ENCODE measurements at regions not wholly inside any gene's neighbourhood (a gene's known extent, or its start where the extent isn't known, plus 50 kb on each side); places are given as distances from the start of the nearest gene placed in this dataset.

DNA sequence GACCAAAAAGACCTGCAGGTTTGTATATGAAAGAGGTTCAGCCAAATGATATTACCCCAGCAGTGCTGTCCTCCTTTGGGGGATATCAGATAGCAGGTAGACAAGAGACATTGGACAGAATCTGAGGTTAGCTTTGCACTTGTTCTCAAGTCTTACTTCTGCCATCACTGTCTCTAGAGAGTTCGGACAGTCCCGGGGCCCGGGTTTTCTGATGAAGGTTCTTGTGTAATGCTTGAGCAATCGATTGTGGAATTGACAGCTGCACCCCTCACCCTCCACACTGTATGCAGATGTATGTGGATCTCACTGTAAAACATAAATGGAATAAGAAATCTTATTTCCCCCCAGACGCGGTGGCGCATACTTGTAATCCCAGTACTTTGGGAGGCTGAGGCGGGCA lies 56.2 kb upstream of the MORC3 start:
- TF ChIP-seq CTCF (IDR thresholded peaks at IDR 0.05) = no peak

DNA sequence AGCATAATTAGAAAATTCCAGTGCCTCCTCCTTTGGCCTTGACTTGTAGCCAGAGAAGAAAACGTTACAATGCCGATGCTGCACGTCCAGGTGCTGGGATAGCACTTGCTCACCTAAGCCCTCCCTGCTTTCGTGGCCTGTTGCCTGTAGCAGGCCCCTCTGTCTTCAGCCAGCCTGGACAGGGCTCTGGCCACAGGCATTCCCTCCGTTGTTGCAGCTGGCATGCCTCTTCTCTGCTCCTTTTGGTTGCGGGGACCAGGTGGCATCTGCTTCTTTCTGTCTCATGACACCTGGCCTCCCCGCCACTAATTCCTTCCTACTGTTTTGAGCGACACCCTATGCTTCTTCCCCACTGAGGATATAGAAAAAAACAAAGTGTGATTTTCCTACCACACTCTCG lies 54.6 kb upstream of the MORC3 start:
- no peak for TF ChIP-seq CTCF (IDR thresholded peaks at IDR 0.05)
